ENCODE measurements at regions not wholly inside any gene's neighbourhood (a gene's known extent, or its start where the extent isn't known, plus 50 kb on each side); places are given as distances from the start of the nearest gene placed in this dataset.

DNA sequence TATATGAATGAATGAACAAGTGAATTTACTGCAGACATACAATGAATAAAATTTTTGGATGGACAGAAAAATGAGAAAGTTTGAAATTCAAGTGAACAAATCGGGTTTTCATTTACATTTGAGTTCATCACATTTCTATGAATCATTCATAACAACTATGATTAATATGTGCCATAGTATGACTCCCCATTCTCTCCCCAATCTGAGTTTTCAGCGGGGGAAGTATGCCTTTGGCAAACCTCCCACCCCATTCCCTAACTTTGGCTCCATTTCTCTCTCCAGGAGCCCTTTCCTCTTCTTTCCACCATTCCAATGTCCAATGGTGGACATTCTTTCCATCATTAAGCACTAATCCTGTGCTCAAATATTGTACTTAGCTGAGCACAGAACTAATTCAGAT, 96.8 kb upstream of the LSM8 start:
- TF ChIP-seq, protein P1, sequence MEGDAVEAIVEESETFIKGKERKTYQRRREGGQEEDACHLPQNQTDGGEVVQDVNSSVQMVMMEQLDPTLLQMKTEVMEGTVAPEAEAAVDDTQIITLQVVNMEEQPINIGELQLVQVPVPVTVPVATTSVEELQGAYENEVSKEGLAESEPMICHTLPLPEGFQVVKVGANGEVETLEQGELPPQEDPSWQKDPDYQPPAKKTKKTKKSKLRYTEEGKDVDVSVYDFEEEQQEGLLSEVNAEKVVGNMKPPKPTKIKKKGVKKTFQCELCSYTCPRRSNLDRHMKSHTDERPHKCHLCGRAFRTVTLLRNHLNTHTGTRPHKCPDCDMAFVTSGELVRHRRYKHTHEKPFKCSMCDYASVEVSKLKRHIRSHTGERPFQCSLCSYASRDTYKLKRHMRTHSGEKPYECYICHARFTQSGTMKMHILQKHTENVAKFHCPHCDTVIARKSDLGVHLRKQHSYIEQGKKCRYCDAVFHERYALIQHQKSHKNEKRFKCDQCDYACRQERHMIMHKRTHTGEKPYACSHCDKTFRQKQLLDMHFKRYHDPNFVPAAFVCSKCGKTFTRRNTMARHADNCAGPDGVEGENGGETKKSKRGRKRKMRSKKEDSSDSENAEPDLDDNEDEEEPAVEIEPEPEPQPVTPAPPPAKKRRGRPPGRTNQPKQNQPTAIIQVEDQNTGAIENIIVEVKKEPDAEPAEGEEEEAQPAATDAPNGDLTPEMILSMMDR (IDR thresholded peaks at IDR 0.05; ENCODE audit: insufficient read depth, low read depth, low read length) = no peak
- TF ChIP-seq EZH2 (IDR thresholded peaks at IDR 0.05; ENCODE audit: insufficient read depth, low read length) = no peak

Measured in astrocyte (in vitro differentiated cells and primary cell).